GM18868 (cell line): ENCODE measurements at regions not wholly inside any gene's neighbourhood (a gene's known extent, or its start where the extent isn't known, plus 50 kb on each side); places are given as distances from the start of the nearest gene placed in this dataset.

ENCODE experiments used
- ATAC-seq: cut with Tn5 transposase; IDR thresholded peaks from one replicate; pipeline ENCODE4 v1.9.1; 2021; ENCODE audit warnings: mild to moderate bottlenecking, moderate library complexity; ENCODE audit not compliant: unreplicated experiment

DNA sequence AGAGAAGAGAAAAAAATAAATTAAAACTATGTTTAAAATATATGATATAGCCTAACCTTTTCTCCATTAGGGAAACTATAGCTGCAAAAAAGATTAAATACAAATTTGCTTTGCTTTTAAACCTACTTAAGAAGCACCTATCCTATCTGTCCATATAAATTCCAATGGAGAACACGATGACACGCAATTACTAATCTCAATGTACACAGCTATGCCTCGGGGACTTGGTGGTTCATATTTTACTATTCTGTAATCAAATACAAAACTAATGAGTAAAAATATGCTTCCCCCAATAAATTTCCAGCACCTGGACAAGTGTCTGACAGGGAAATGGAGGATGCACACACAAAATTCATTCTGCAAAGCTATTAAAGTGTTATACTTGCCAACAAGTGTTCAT lies 386.4 kb downstream of the LMO4 start:
- ATAC-seq: no peak

GRCh38 chr1:87715471-87715870 lies 386.8 kb downstream of the LMO4 start:
- ATAC-seq: no peak

GRCh38 chr1:87717157-87717670 lies 388.5 kb downstream of the LMO4 start:
- ATAC-seq: no peak

GRCh38 chr1:87718241-87718950 lies 389.7 kb downstream of the LMO4 start:
- no peak for ATAC-seq

DNA sequence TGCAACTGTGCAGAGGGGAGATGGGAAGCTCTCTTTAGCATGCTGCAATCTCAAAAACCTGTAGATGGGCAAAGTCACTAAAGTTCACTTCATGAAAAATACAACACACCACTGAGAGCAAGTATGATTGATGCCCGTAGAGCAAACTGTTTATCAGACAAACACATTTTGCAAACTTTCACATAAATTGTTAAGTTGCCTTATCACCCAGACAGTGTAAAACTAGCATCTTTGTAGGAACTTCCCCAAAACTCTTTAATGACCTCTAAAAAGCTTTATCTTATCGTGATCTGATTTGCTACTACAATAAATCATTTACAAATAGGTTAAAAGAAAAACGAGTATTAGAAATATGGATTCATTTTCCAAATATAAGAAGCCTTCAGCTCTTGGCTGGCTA lies 391.0 kb downstream of the LMO4 start:
- no peak for ATAC-seq

DNA sequence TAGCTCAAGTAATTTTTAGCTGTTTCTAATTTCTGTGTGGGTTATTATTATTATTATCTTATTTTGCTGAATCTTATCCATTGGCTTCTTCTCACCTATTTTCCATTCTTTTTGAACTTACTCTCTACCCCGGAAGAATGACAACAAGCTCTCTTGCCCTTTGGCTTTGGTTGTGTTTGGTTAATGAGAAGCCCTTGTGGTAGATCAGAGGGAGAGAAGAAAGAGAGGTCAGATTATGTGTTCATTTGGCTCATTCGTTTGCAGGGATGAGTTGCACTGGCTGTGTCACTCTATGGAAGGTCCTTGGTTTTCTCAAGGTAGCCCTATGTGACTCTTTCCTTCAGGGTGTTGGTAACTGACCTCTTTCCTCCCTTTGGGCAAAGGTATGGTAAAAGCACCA lies 391.9 kb downstream of the LMO4 start:
- no peak for ATAC-seq

DNA sequence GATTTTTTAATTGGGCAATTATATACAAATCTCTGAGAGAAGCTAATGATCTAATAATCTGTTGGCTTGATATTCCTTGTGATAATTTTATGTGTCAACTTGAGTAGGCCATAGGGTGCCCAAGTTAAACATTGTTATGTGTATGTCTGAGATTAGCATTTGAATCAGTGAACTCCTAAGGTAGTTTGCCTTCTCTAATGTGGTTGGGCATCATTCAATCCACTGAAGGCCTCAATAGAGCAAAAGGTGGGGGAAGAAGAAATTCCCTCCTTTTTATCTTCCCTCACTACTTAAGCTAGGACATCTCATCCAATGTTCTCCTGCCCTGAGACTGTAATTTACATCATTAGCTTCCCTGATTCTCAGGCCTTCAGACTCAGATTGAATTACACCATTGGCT lies 394.5 kb downstream of the LMO4 start:
- no peak for ATAC-seq

DNA sequence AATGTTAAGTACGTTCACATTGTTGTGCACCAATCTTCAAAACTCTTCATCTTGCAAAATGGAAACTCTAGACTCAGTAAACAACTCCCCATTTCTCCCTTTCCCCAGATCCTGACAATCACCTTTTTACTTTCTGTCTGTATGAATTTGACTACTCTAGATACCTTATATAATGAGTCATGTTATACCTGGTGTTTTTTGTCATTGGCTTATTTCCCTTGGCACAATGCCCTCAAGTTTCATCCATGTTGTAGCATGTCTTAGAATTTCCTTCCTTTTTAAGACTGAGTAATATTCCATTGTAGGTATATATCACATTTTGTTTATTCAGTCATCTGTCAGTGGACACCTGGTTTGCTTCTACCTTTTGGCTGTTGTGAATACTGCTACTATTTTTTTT lies 399.5 kb downstream of the LMO4 start:
- no peak for ATAC-seq

DNA sequence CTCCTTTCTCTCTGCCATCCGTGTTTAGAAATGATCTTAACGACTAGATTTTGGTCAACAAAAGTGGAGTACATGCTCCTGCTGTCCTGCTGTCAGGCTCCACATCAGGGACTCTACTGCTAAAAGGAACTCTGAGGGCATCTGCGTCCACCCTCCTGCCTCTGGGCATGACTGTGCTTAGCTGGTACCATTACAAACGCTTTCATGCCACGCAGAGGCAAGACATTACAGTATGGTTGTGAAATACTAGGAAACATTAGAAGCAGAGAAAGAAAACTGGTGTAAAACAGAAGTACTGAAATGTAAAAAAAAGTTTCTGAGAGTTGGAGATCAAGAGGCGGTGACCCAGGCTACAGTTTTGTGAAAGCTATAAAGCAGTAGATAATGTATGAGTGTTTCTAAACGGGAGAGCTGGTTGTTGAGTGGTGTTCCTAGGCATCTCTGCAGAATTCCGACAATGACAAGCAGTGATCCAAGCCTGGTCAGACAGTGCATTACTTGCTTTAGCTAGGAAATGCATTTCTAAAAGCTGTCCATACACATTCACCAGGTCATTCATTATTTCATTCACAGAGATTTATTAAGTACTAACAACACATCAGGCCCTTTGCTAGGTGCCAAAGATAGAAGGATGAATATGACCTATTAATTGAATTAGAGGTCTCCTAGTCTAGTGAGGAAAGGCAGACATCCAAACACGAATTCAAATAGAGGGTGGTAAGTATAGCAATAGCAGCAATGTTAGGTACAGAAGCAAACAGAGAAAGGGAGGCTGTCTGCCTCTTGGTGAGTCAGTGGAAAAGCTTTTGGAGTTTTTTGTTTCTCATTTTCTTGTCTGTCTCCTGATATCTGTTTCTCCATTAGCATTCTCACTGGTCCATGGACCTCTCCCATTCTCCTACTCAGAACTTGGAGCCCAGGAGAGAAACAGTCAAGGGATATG lies 401.9 kb downstream of the LMO4 start:
- no peak for ATAC-seq

DNA sequence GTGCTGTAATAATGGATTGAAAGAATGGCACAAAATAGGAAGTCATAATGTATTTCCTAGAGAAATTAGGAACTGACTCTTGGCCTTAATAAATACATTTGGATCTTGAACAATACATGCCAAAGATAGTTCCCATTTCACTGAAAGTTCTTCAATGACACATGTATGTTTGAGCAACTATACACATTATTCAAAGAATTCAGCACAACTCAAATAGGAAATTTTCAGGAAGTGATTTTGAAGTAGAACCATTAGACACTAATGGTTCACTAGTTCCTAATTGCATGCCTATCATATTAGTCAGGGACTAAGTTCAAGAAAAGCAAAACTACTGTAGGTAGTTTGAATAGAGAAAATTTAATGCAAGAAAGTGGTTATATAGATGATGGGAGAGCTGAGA lies 404.7 kb downstream of the LMO4 start:
- ATAC-seq: no peak

- ATAC-seq: no peak
Observed at GRCh38 chr1:87735750-87736149, 407.1 kb downstream of the LMO4 start.

- ATAC-seq: no peak
Observed at GRCh38 chr1:87739141-87739540, 410.5 kb downstream of the LMO4 start.

DNA sequence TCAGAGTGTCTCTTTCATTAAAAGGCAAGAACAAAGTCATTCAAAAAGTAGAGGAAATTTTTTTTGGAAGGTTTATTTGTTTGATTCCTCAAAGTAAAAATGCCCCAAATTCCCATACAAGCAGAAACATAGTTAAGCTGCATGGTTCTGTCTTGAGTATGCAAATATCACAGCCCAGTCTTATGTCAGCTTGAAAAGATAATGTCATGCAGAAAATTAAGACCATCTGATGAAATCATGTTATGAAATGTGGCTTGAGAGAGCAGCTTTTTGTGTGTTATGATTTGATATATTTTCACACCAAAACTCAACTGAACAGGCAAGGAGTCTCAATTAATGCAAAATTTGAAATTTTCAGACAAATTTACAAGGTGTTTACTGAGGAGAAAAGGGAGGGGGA lies 411.0 kb downstream of the LMO4 start:
- ATAC-seq: no peak

GRCh38 chr1:87743256-87743655 lies 414.6 kb downstream of the LMO4 start:
- no peak for ATAC-seq

DNA sequence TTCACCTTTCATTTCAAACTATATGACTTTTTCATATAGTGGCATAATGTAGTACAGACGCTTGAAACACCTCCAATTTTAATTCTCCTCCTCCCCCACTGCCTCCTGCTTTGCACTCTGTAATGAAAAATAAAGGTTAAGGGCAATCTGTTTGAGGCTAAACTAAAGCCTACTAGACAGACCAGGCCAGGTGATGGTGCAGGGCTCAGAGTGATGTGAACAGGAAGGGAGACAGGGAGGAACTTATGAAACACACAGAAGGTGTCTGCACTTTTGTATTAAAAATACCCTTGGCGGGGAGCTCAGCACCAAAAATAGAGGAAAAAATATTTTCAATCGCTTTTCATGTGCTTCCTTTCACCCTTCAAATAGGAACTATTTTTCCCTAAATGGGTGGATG lies 415.4 kb downstream of the LMO4 start:
- no peak for ATAC-seq

- no peak for ATAC-seq
Observed at GRCh38 chr1:87744763-87745162, 416.1 kb downstream of the LMO4 start.

DNA sequence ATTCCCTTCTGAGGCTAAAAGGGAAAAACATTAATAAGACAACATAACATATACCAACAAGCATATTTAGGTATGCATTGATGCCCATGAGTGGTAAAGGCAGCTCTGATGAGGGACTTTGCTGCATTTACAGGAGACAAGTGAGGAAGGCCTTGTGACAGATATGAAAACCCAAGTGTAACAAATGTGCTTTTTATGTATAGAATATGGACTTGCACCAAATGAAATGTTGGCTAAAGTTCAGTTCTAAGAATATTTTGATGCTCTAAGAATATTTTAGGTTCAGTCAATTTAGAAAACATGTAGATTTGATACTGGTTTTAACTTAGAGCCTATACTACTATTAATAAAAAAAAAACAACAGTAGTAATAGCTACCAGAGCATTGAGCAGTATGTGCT lies 424.7 kb downstream of the LMO4 start:
- no peak for ATAC-seq

DNA sequence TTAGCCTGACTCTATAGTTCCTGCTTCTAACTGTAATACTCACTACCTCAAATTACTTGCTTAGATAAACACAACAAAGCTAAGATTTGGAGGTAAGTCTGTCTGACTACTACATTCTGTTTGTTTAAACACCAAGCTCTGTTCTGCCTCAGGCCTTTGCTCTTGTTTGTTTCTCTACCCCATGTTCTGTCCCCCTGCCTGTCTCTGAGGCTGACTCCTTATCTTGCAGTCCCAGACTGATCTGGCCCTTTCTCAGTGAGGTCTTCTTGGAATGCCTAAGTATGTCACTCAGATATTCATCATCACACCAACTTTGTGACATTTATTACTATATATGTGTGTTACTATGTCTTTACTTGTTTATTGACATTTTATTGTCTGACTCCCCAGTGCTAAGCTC lies 425.5 kb downstream of the LMO4 start:
- ATAC-seq: no peak

- no peak for ATAC-seq
Observed at GRCh38 chr1:87757676-87758075, 429.0 kb downstream of the LMO4 start.

DNA sequence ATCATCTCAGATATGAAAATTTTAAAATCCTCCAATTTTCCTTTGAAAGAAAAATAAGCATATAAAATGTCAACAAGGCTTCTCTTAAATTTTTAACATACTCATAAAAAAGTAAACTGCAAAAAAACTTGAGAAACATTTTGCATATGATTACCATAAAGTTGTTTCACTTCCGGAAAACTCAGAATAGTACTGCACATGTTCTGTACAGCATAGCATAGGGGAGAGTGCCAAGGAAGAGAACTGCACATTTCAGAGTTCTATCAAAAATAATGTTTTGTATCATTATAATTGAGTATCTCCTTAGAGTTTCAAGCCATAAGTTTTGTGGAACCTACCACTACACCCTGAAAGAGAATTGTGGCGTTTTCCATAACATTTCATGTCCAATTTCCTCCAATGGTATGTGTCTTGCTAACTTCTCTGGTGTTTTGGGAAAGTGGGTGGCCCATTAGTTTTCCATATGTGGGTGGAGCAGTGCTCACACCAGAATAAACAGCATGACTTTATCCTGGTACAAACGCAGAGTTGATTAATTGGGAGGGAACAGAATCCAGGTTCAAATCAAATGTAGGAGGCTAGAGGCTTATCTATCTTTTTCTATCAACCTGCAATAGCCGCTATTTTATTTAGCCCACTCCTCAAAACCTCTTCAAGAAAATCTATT lies 430.9 kb downstream of the LMO4 start:
- no peak for ATAC-seq

GRCh38 chr1:87760155-87760554 lies 431.5 kb downstream of the LMO4 start:
- no peak for ATAC-seq

DNA sequence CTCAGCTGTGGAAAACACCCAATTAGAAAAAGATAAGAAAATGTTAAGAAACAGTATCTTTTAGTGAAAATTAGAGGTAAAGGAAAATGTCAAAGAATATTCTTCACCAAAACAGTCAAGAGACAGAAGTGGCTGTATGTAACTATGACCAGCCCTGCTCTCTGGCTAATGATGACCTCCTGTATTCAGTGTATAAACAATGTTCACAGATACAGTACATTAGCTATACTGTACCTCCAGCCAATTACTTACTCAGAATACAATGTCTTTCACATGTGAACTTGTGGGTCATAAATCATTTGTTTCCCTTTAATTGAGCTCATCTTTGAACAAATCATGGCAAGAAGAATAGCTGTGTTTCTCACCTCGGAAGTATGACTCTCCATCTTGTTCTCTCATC lies 432.0 kb downstream of the LMO4 start:
- no peak for ATAC-seq
